22Rv1 (cell line): ENCODE measurements at regions not wholly inside any gene's neighbourhood (a gene's known extent, or its start where the extent isn't known, plus 50 kb on each side); places are given as distances from the start of the nearest gene placed in this dataset.

Experiments
- H3K27ac ChIP-seq: fragments of 450-650 bp; 2 replicates; pipeline ENCODE4 v1.5.1; 2017
- CTCF ChIP-seq: fragments of 450-650 bp; IDR thresholded peaks from 2 replicates; pipeline ENCODE4 v1.5.1; 2017; ENCODE audit warnings: mild to moderate bottlenecking
- ZFX ChIP-seq: fragments of 450-650 bp; IDR thresholded peaks from 2 replicates; pipeline ENCODE4 v1.6.1; 2017; ENCODE audit warnings: antibody characterized with exemption, borderline replicate concordance

GRCh38 chr20:39600156-39600555, 638.0 kb downstream of the DHX35 start:
- TF ChIP-seq ZFX, result no peak
- no peak for TF ChIP-seq CTCF

GRCh38 chr20:39596554-39596953, 634.4 kb downstream of the DHX35 start:
- H3K27ac ChIP-seq, result no peak overlapping the region
- TF ChIP-seq CTCF (no peak), ZFX (no peak)

More at GRCh38 chr20:39600156-39600555, 638.0 kb downstream of the DHX35 start:
- H3K27ac ChIP-seq, result no peak overlapping the region

GRCh38 chr20:39592371-39592770, 630.2 kb downstream of the DHX35 start:
- no peak for TF ChIP-seq ZFX
- TF ChIP-seq CTCF, result no peak
- H3K27ac ChIP-seq, result no peak overlapping the region

- H3K27ac ChIP-seq, result no peak overlapping the region
- TF ChIP-seq CTCF, result no peak
- no peak for TF ChIP-seq ZFX
Observed at GRCh38 chr20:39588148-39588757, 626.1 kb downstream of the DHX35 start.

- no peak for TF ChIP-seq CTCF
- no peak for TF ChIP-seq ZFX
- H3K27ac ChIP-seq, result no peak overlapping the region
Observed at GRCh38 chr20:39581034-39581433, 618.9 kb downstream of the DHX35 start.

- H3K27ac ChIP-seq, result no peak overlapping the region
- TF ChIP-seq ZFX, result no peak
- no peak for TF ChIP-seq CTCF
Observed at GRCh38 chr20:39576771-39577170, 614.6 kb downstream of the DHX35 start.

GRCh38 chr20:39574061-39574460, 611.9 kb downstream of the DHX35 start:
- TF ChIP-seq ZFX (no peak), CTCF (no peak)
- H3K27ac ChIP-seq, result no peak overlapping the region
